H9 (cell line): ENCODE measurements at regions not wholly inside any gene's neighbourhood (a gene's known extent, or its start where the extent isn't known, plus 50 kb on each side); places are given as distances from the start of the nearest gene placed in this dataset.

ENCODE experiments used
- DNase-seq: peaks from one replicate; pipeline ENCODE4 v3.0.0-alpha.2; 2017
- H2AFZ ChIP-seq: one replicate; pipeline ENCODE4 v1.6.1; 2013; ENCODE audit warnings: mild to moderate bottlenecking, low read length, control low read depth, moderate library complexity
- H2AK5ac ChIP-seq: 2 replicates; pipeline ENCODE4 v1.6.1; 2013; ENCODE audit warnings: low read length, control low read depth, mixed read lengths; ENCODE audit not compliant: insufficient read length
- H2BK120ac ChIP-seq: one replicate; pipeline ENCODE4 v1.6.1; 2013; ENCODE audit warnings: low read depth, mild to moderate bottlenecking, low read length, control low read depth, inconsistent platforms; ENCODE audit not compliant: poor library complexity, severe bottlenecking
- H2BK12ac ChIP-seq: 2 replicates; pipeline ENCODE4 v1.6.1; 2013; ENCODE audit warnings: low read length, control low read depth, mixed read lengths, low read depth; ENCODE audit not compliant: insufficient read length
- H2BK15ac ChIP-seq: 2 replicates; pipeline ENCODE4 v1.6.1; 2013; ENCODE audit warnings: low read depth, low read length, control low read depth
- H2BK20ac ChIP-seq: one replicate; pipeline ENCODE4 v1.6.1; 2013; ENCODE audit warnings: low read depth, mild to moderate bottlenecking, low read length, control low read depth, inconsistent platforms; ENCODE audit not compliant: poor library complexity, severe bottlenecking
- H2BK5ac ChIP-seq: 2 replicates; pipeline ENCODE4 v1.6.1; 2013; ENCODE audit warnings: low read length, control low read depth, mixed read lengths; ENCODE audit not compliant: insufficient read length
- H3K14ac ChIP-seq: 2 replicates; pipeline ENCODE4 v1.6.1; 2013; ENCODE audit warnings: low read length, control low read depth; ENCODE audit not compliant: insufficient read depth
- H3K18ac ChIP-seq: 2 replicates; pipeline ENCODE4 v1.6.1; 2013; ENCODE audit warnings: low read depth, mild to moderate bottlenecking, mixed read lengths, low read length, control low read depth; ENCODE audit not compliant: insufficient read length
- H3K23ac ChIP-seq: 2 replicates; pipeline ENCODE4 v1.6.1; 2013; ENCODE audit warnings: low read length, control low read depth, mixed read lengths, low read depth; ENCODE audit not compliant: insufficient read length
- H3K23me2 ChIP-seq: 2 replicates; pipeline ENCODE4 v1.6.1; 2013; ENCODE audit warnings: low read depth, mild to moderate bottlenecking, mixed read lengths, low read length, control low read depth; ENCODE audit not compliant: insufficient read length, poor library complexity, severe bottlenecking
- H3K27ac ChIP-seq: 2 replicates; pipeline ENCODE4 v1.5.1; 2013; ENCODE audit warnings: low read length, control low read depth, mixed read lengths, low read depth; ENCODE audit not compliant: insufficient read length
- H3K27me3 ChIP-seq: 2 replicates; pipeline ENCODE4 v1.6.1; 2013; ENCODE audit warnings: low read length, control low read depth, inconsistent platforms; ENCODE audit not compliant: insufficient read depth
- H3K4ac ChIP-seq: 2 replicates; pipeline ENCODE4 v1.6.1; 2013; ENCODE audit warnings: low read depth, mild to moderate bottlenecking, control low read depth, inconsistent platforms, low read length, moderate library complexity
- H3K4me1 ChIP-seq: 2 replicates; pipeline ENCODE4 v1.6.1; 2013; ENCODE audit warnings: low read length, control low read depth, inconsistent platforms; ENCODE audit not compliant: insufficient read depth
- H3K4me2 ChIP-seq: 2 replicates; pipeline ENCODE4 v1.6.1; 2013; ENCODE audit warnings: low read length, control low read depth, mixed read lengths; ENCODE audit not compliant: insufficient read length, insufficient read depth
- H3K56ac ChIP-seq: 2 replicates; pipeline ENCODE4 v1.6.1; 2013; ENCODE audit warnings: low read depth, mild to moderate bottlenecking, mixed read lengths, low read length, control low read depth; ENCODE audit not compliant: insufficient read length
- H3K79me1 ChIP-seq: 2 replicates; pipeline ENCODE4 v1.6.1; 2013; ENCODE audit warnings: low read depth, mild to moderate bottlenecking, moderate library complexity, low read length, control low read depth, inconsistent platforms; ENCODE audit not compliant: insufficient read depth, poor library complexity, severe bottlenecking
- H3K79me2 ChIP-seq: 2 replicates; pipeline ENCODE4 v1.6.1; 2013; ENCODE audit warnings: low read length, control low read depth, inconsistent platforms; ENCODE audit not compliant: insufficient read depth
- H3K9ac ChIP-seq: 2 replicates; pipeline ENCODE4 v1.6.1; 2013; ENCODE audit warnings: low read length, control low read depth, mixed read lengths; ENCODE audit not compliant: insufficient read length; ENCODE audit errors: extremely low read depth
- H3K9me3 ChIP-seq: one replicate; pipeline ENCODE4 v1.6.1; 2013; ENCODE audit warnings: low read depth, low read length, inconsistent platforms; ENCODE audit not compliant: control insufficient read depth
- H3T11ph ChIP-seq: one replicate; pipeline ENCODE4 v1.6.1; 2013; ENCODE audit warnings: mild to moderate bottlenecking, low read length, control low read depth, inconsistent platforms
- H4K20me1 ChIP-seq: one replicate; pipeline ENCODE4 v1.6.1; 2013; ENCODE audit not compliant: control insufficient read depth, insufficient read length, insufficient read depth
- H4K5ac ChIP-seq: 2 replicates; pipeline ENCODE4 v1.6.1; 2013; ENCODE audit warnings: low read depth, mild to moderate bottlenecking, mixed read lengths, low read length, control low read depth; ENCODE audit not compliant: insufficient read length
- H4K8ac ChIP-seq: replicated peaks from 2 replicates; pipeline ENCODE4 v1.6.1; 2013; ENCODE audit warnings: low read length, control low read depth, mixed read lengths, low read depth; ENCODE audit not compliant: insufficient read length
- H4K91ac ChIP-seq: 2 replicates; pipeline ENCODE4 v1.6.1; 2013; ENCODE audit warnings: low read depth, mild to moderate bottlenecking, moderate library complexity, mixed read lengths, low read length, control low read depth; ENCODE audit not compliant: insufficient read length
- H3K27ac Mint-ChIP-seq, 3 experiments: 2 replicates in 2 of 3; 3 replicates in 1 of 3; pipeline ENCODE4 v1.8.0; 2020 to 2021; ENCODE audit warnings: mixed read lengths in 3 of 3, mild to moderate bottlenecking in 1 of 3, moderate library complexity in 1 of 3
- H3K27me3 Mint-ChIP-seq: 2 replicates; pipeline ENCODE4 v1.8.0; 2021; ENCODE audit warnings: low read depth, mild to moderate bottlenecking, moderate library complexity, mixed read lengths
- H3K36me3 Mint-ChIP-seq, 3 experiments: 2 replicates in 2 of 3; 3 replicates in 1 of 3; pipeline ENCODE4 v1.8.0; 2020 to 2021; ENCODE audit warnings: low read depth in 3 of 3, mixed read lengths in 3 of 3; ENCODE audit not compliant: insufficient read depth in 1 of 3
- H3K4me1 Mint-ChIP-seq, 2 experiments: 2 replicates each; pipeline ENCODE4 v1.8.0; 2020; ENCODE audit warnings: mixed read lengths in 2 of 2
- H3K4me3 Mint-ChIP-seq, 2 experiments: 2 replicates in 1 of 2; 3 replicates in 1 of 2; pipeline ENCODE4 v1.8.0; 2020 to 2021; ENCODE audit warnings: mild to moderate bottlenecking in 2 of 2, mixed read lengths in 2 of 2, moderate library complexity in 1 of 2
- H3K9me3 Mint-ChIP-seq, 2 experiments: 2 replicates in 1 of 2; 3 replicates in 1 of 2; pipeline ENCODE4 v1.8.0; 2020; ENCODE audit warnings: mild to moderate bottlenecking in 2 of 2, mixed read lengths in 2 of 2, moderate library complexity in 1 of 2
- WGBS: extraction: QIAGEN DNeasy Blood & Tissue Kit; methylation state at CpG from one replicate; pipeline ENCODE4 v1.1.7; 2013; ENCODE audit warnings: missing lambda C conversion rate, low lambda C conversion rate, mixed read lengths; ENCODE audit not compliant: insufficient read length; ENCODE audit errors: extremely low coverage; 5-methylcytosine and 5-hydroxymethylcytosine counted together
- TF ChIP-seq, protein P1 (sequence below): fragments of 200-600 bp; sonication (generic); conservative IDR thresholded peaks from 3 replicates; pipeline ENCODE4 v1.8.0; 2021; ENCODE audit warnings: antibody characterized with exemption, mild to moderate bottlenecking

DNA sequence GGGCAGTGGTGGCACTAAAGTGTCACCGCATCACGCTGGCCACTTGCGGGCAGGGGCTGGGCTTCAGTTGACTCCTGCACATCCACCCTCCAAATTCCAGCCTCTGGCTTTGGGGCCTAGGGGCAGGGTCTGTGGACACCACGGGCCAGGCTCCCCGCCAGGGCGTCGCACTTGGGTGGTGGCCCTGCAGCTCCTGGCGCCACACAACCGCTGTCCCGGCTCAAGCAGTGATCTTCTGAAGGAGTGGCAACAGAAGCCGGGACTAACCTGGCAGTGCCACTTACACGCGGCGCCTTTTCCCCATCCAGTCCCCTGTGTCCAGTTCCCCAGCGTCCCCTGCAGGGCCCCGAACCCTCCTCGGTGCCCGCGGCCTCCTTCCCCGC lies 134.3 kb upstream of the ZNF92 start:
- TF ChIP-seq, protein P1, sequence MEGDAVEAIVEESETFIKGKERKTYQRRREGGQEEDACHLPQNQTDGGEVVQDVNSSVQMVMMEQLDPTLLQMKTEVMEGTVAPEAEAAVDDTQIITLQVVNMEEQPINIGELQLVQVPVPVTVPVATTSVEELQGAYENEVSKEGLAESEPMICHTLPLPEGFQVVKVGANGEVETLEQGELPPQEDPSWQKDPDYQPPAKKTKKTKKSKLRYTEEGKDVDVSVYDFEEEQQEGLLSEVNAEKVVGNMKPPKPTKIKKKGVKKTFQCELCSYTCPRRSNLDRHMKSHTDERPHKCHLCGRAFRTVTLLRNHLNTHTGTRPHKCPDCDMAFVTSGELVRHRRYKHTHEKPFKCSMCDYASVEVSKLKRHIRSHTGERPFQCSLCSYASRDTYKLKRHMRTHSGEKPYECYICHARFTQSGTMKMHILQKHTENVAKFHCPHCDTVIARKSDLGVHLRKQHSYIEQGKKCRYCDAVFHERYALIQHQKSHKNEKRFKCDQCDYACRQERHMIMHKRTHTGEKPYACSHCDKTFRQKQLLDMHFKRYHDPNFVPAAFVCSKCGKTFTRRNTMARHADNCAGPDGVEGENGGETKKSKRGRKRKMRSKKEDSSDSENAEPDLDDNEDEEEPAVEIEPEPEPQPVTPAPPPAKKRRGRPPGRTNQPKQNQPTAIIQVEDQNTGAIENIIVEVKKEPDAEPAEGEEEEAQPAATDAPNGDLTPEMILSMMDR = no peak
- H3K27me3 Mint-ChIP-seq = peaks cover 5% of the 10 kb centered on the region
- Histone ChIP-seq H3K79me1 (no peaks in the 10 kb centered on the region), H2BK15ac (no peak overlapping the region), H3K18ac (no peak overlapping the region), H4K20me1 (no peaks in the 10 kb centered on the region), H3K9me3 (no peaks in the 10 kb centered on the region), H2AK5ac (no peak overlapping the region), H3K23me2 (peaks cover 4% of the 10 kb centered on the region), H3T11ph (no peak overlapping the region), H4K5ac (no peak overlapping the region), H4K91ac (no peak overlapping the region), H2AFZ (no peak overlapping the region), H3K14ac (0 out of 2 replicates have a peak overlapping the region, but pooled peaks have one; percentile 52), H2BK12ac (no peak overlapping the region), H3K4ac (no peak overlapping the region), H3K27ac (no peak overlapping the region), H4K8ac (no peak overlapping the region), H2BK5ac (no peak overlapping the region), H3K9ac (no peak overlapping the region), H3K56ac (no peak overlapping the region), H3K23ac (no peak overlapping the region), H3K79me2 (no peaks in the 10 kb centered on the region), H3K4me2 (peak overlapping the region; percentile 36), H2BK20ac (no peak overlapping the region), H3K27me3 (no peaks in the 10 kb centered on the region), H2BK120ac (no peak overlapping the region), H3K4me1 (0 out of 2 replicates have a peak, but pooled peaks cover 3% of the 10 kb centered on the region)
- H3K9me3 Mint-ChIP-seq = no peaks in the 10 kb centered on the region
- no peak for DNase-seq
- H3K4me3 Mint-ChIP-seq = peak overlapping the region; percentile 52 to 73
- H3K36me3 Mint-ChIP-seq = no peaks in the 10 kb centered on the region
- WGBS = no CpG with 5 or more reads among the region's 20 CpGs
- peaks cover 19 to 29% of the 10 kb centered on the region in 2 experiments for H3K4me1 Mint-ChIP-seq
- no peak overlapping the region; a peak in 1 of 7 replicates for H3K27ac Mint-ChIP-seq
